ENCODE measurements at regions not wholly inside any gene's neighbourhood (a gene's known extent, or its start where the extent isn't known, plus 50 kb on each side); places are given as distances from the start of the nearest gene placed in this dataset.
A peak's percentile ranks its signal among the peaks of the same experiment; 100 is the strongest.

DNA sequence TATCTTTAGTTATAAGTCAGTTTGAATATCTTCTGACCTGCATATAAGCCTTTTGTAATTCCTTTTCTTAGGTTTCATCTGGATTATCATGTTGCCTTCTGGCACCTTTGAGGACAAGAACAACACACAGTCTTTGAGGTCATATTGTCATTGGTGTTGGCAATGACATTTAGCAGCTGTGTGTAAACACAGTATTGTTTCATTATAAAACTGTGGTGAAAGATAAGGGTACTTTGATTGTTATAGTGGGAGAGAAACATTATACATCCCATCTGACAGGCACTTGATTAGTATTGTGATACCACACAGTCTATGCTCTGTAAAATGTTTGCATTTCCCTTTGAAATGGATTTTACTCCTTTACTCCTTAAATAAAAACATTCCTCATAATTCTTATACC lies 313.5 kb downstream of the RPRM start:
- no peak overlapping the region for H3K27ac Mint-ChIP-seq
- no peaks in the 10 kb centered on the region for H3K36me3 Mint-ChIP-seq

DNA sequence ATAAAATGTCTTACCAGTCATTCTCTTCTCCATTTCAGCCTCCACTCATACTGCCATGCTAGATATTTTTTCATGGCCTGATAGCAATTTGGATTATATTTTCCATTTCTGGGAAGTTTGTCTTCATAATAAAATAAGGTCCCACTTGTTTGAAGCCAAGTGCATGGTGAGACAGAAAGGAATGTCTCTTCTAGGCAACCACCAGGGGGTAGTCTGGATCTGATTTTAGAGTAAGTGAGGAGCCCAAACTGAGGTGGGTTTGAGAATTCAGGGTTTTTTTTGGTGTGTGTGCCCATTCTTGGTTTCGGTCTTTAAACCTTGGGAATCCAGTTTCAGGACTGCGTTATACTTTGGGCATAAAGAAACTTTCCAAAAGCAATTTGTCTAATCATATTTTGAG lies 315.5 kb downstream of the RPRM start:
- peaks cover 6% of the 10 kb centered on the region for H3K27me3 Mint-ChIP-seq
- no peak for DNase-seq (ENCODE audit: extremely low spot score, unreplicated experiment)
- no peak overlapping the region for H3K27ac Mint-ChIP-seq
- TF ChIP-seq, protein P1, sequence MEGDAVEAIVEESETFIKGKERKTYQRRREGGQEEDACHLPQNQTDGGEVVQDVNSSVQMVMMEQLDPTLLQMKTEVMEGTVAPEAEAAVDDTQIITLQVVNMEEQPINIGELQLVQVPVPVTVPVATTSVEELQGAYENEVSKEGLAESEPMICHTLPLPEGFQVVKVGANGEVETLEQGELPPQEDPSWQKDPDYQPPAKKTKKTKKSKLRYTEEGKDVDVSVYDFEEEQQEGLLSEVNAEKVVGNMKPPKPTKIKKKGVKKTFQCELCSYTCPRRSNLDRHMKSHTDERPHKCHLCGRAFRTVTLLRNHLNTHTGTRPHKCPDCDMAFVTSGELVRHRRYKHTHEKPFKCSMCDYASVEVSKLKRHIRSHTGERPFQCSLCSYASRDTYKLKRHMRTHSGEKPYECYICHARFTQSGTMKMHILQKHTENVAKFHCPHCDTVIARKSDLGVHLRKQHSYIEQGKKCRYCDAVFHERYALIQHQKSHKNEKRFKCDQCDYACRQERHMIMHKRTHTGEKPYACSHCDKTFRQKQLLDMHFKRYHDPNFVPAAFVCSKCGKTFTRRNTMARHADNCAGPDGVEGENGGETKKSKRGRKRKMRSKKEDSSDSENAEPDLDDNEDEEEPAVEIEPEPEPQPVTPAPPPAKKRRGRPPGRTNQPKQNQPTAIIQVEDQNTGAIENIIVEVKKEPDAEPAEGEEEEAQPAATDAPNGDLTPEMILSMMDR (conservative IDR thresholded peaks at IDR 0.05), result peak; percentile 79
- H3K36me3 Mint-ChIP-seq, result no peaks in the 10 kb centered on the region
- H3K9me3 Mint-ChIP-seq, result no peaks in the 10 kb centered on the region
- no peaks in the 10 kb centered on the region for H3K4me1 Mint-ChIP-seq (ENCODE audit: unreplicated experiment)
- H3K4me3 Mint-ChIP-seq, result no peak overlapping the region

More for the DNA sequence above, 313.5 kb downstream of the RPRM start:
- H3K4me1 Mint-ChIP-seq (ENCODE audit: unreplicated experiment), result no peaks in the 10 kb centered on the region
- TF ChIP-seq, protein P1 (conservative IDR thresholded peaks at IDR 0.05), result no peak
- no peaks in the 10 kb centered on the region for H3K9me3 Mint-ChIP-seq
- peaks cover 6% of the 10 kb centered on the region for H3K27me3 Mint-ChIP-seq
- no peak for DNase-seq (ENCODE audit: extremely low spot score, unreplicated experiment)
- H3K4me3 Mint-ChIP-seq, result no peak overlapping the region

DNA sequence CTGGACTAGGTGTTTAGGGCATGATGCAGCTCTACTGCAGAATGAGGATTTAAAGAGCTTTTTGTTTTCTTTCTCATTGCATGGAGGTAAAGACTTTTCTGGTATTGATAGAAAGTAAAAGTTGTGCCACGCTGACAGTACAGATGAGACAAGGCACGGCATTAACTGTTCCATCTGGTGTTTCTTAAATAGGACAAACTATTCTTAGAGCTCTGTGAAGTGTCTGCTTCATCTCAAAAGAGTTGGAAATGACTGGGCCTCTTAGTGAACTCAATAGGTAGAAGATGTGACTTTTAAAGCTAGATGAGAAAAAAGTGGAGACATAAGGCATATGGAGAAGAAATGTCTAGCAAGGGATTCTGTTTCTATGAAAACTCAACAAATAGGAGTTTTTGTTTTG lies 321.8 kb downstream of the RPRM start:
- TF ChIP-seq, protein P1 (conservative IDR thresholded peaks at IDR 0.05), result no peak
- H3K4me1 Mint-ChIP-seq (ENCODE audit: unreplicated experiment), result no peaks in the 10 kb centered on the region
- H3K9me3 Mint-ChIP-seq, result no peaks in the 10 kb centered on the region
- peaks cover 14% of the 10 kb centered on the region for H3K27me3 Mint-ChIP-seq
- H3K4me3 Mint-ChIP-seq, result no peak overlapping the region
- no peak for DNase-seq (ENCODE audit: extremely low spot score, unreplicated experiment)
- no peaks in the 10 kb centered on the region for H3K36me3 Mint-ChIP-seq
- no peak overlapping the region for H3K27ac Mint-ChIP-seq

DNA sequence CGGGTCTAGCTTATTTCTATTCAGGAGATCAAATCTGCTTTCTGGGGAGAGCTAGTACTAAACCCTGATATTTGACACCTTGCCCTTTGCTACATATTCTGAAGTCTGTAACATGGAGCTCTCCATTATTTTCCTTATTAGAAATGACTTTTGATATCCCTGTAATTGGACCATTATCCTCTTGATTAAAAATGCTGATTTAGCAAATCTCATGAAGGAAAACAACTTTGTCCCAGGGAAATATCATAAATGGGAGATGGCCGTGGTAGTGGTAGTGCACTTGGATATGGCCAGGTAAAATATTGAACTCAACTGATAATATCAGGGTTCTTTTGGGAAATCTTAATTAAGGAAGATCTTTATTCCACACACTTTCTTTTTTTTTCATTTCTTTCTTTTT lies 326.5 kb downstream of the RPRM start:
- no peak overlapping the region for H3K27ac Mint-ChIP-seq
- H3K4me3 Mint-ChIP-seq, result no peak overlapping the region
- no peak for DNase-seq (ENCODE audit: extremely low spot score, unreplicated experiment)
- TF ChIP-seq, protein P1 (conservative IDR thresholded peaks at IDR 0.05), result no peak
- H3K4me1 Mint-ChIP-seq (ENCODE audit: unreplicated experiment), result no peaks in the 10 kb centered on the region
- H3K27me3 Mint-ChIP-seq, result peaks cover 9% of the 10 kb centered on the region
- H3K9me3 Mint-ChIP-seq, result no peaks in the 10 kb centered on the region
- no peaks in the 10 kb centered on the region for H3K36me3 Mint-ChIP-seq

DNA sequence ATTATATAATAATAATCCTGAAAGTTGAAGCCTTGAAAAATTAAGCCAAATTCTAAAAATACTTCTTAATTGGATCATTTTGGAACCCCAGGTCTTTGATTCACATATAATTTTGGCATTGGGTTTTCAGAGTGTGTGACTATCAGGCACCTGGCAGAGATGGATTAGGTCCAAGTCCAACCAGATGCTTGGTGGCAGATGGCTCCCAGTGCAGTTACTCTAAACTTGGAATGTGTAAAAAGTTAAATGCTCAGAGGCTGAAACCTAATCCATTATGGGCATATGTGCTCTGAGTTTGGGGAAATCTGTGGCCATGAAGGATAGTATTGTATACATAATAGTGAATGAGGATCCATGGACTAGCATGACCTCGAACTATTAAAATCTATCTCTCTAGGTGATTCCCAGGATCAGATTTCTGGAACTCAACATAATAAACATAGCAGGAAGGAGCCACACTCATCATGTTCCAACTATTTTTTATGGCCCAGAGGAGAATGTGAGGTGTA lies 333.0 kb downstream of the RPRM start:
- H3K27me3 Mint-ChIP-seq, result no peaks in the 10 kb centered on the region
- no peak for DNase-seq (ENCODE audit: extremely low spot score, unreplicated experiment)
- no peak overlapping the region for H3K4me3 Mint-ChIP-seq
- no peaks in the 10 kb centered on the region for H3K36me3 Mint-ChIP-seq
- H3K27ac Mint-ChIP-seq, result no peak overlapping the region
- no peaks in the 10 kb centered on the region for H3K9me3 Mint-ChIP-seq
- TF ChIP-seq, protein P1 (conservative IDR thresholded peaks at IDR 0.05), result no peak
- H3K4me1 Mint-ChIP-seq (ENCODE audit: unreplicated experiment), result no peaks in the 10 kb centered on the region

DNA sequence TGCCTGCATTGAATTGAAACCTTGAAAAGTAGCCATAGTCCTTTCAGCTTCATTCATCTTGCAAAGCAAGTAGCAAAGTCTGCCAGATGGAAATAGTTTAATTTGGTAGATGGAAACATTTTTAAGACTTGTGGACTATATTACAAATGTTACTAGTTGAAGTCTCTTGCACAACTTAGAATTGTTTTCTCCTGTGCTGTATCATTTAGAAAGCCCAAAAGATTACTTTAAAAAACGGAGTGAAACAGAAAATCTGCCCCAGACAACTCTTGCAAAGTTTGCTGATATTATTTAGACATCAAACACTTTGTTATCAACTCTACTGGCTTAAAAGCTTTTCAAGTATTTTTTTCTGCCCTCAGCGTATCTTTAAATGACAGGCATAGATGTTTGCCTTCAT lies 335.0 kb downstream of the RPRM start:
- Mint-ChIP-seq H3K27ac (no peak overlapping the region), H3K4me3 (no peak overlapping the region), H3K4me1 (ENCODE audit: unreplicated experiment) (no peaks in the 10 kb centered on the region), H3K36me3 (no peaks in the 10 kb centered on the region), H3K9me3 (no peaks in the 10 kb centered on the region), H3K27me3 (peaks cover 4% of the 10 kb centered on the region)
- TF ChIP-seq, protein P1 (conservative IDR thresholded peaks at IDR 0.05), result no peak
- DNase-seq (ENCODE audit: extremely low spot score, unreplicated experiment), result no peak

Measured in type B pancreatic cell (in vitro differentiated cells).